Medulla oblongata (tissue), 1 donor: ENCODE measurements at regions not wholly inside any gene's neighbourhood (a gene's known extent, or its start where the extent isn't known, plus 50 kb on each side); places are given as distances from the start of the nearest gene placed in this dataset.

ENCODE experiments used
- DNase-seq: peaks from one replicate; pipeline ENCODE4 v3.0.0-alpha.2; 2015; ENCODE audit errors: extremely low spot score

GRCh38 chr6:43904311-43905123 is 134.5 kb downstream of the VEGFA start:
- no peak for DNase-seq

- DNase-seq = no peak
Measured at GRCh38 chr6:43903739-43904290, 133.8 kb downstream of the VEGFA start.

GRCh38 chr6:43901733-43902230 is 131.8 kb downstream of the VEGFA start:
- no peak for DNase-seq

GRCh38 chr6:43900916-43901732 is 131.1 kb downstream of the VEGFA start:
- DNase-seq = peak; percentile 39

GRCh38 chr6:43900560-43900915 is 130.5 kb downstream of the VEGFA start:
- DNase-seq = no peak

- no peak for DNase-seq
Measured at GRCh38 chr6:43899830-43900229, 129.8 kb downstream of the VEGFA start.

- no peak for DNase-seq
Measured at GRCh38 chr6:43898358-43899131, 128.5 kb downstream of the VEGFA start.

- DNase-seq = no peak
Measured at GRCh38 chr6:43897571-43898302, 127.7 kb downstream of the VEGFA start.

- no peak for DNase-seq
Measured at GRCh38 chr6:43896329-43897255, 126.6 kb downstream of the VEGFA start.

- DNase-seq = no peak
Measured at GRCh38 chr6:43895656-43896328, 125.8 kb downstream of the VEGFA start.

GRCh38 chr6:43893073-43893472 is 123.1 kb downstream of the VEGFA start:
- no peak for DNase-seq

GRCh38 chr6:43891072-43891870 is 121.3 kb downstream of the VEGFA start:
- no peak for DNase-seq

GRCh38 chr6:43890197-43891062 is 120.4 kb downstream of the VEGFA start:
- DNase-seq = no peak

GRCh38 chr6:43887906-43888683 is 118.1 kb downstream of the VEGFA start:
- DNase-seq = no peak

GRCh38 chr6:43887340-43887858 is 117.4 kb downstream of the VEGFA start:
- DNase-seq = no peak

GRCh38 chr6:43886717-43887339 is 116.8 kb downstream of the VEGFA start:
- no peak for DNase-seq
